MCF 10A (cell line): ENCODE measurements at regions not wholly inside any gene's neighbourhood (a gene's known extent, or its start where the extent isn't known, plus 50 kb on each side); places are given as distances from the start of the nearest gene placed in this dataset.

Experiments
- BruUV-seq: library from RNA; stranded (reverse); fragments of 400-500 nt; replicated peaks from 2 replicates; lab custom pipeline; 2021; lab: Mats Ljungman, UMichigan
- CTCF ChIA-PET: fragments of 300-600 bp; sonication (Branson Sonifier 250); formaldehyde crosslinking; extraction: SDS; loops from one replicate; lab custom pipeline; 2021; ENCODE audit warnings: antibody characterized with exemption, inconsistent platforms; lab: Yijun Ruan, JAX
- POLR2A ChIA-PET: fragments of 300-600, 350-650 bp; sonication (Branson Sonifier 250); formaldehyde crosslinking; extraction: SDS; loops from one replicate; lab custom pipeline; 2020; ENCODE audit warnings: antibody characterized with exemption, inconsistent platforms; lab: Yijun Ruan, JAX
- DNase-seq: peaks from one replicate; pipeline ENCODE4 v3.0.0-alpha.2; 2018; ENCODE audit not compliant: unreplicated experiment
- H3K27ac Mint-ChIP-seq: one replicate; pipeline ENCODE4 v1.8.0; 2022; ENCODE audit warnings: mild to moderate bottlenecking, low read depth, mixed read lengths; ENCODE audit not compliant: unreplicated experiment
- H3K27me3 Mint-ChIP-seq: one replicate; pipeline ENCODE4 v1.8.0; 2022; ENCODE audit warnings: mixed read lengths; ENCODE audit not compliant: insufficient read depth, unreplicated experiment
- H3K36me3 Mint-ChIP-seq: one replicate; pipeline ENCODE4 v1.8.0; 2022; ENCODE audit warnings: mild to moderate bottlenecking, moderate library complexity, mixed read lengths; ENCODE audit not compliant: insufficient read depth, unreplicated experiment
- H3K4me1 Mint-ChIP-seq: one replicate; pipeline ENCODE4 v1.8.0; 2022; ENCODE audit warnings: mixed read lengths; ENCODE audit not compliant: insufficient read depth, unreplicated experiment
- H3K4me3 Mint-ChIP-seq: one replicate; pipeline ENCODE4 v1.8.0; 2022; ENCODE audit warnings: mild to moderate bottlenecking, moderate library complexity, mixed read lengths; ENCODE audit not compliant: unreplicated experiment
- H3K9me3 Mint-ChIP-seq: one replicate; pipeline ENCODE4 v1.8.0; 2022; ENCODE audit warnings: mixed read lengths; ENCODE audit not compliant: unreplicated experiment
- intact Hi-C: fragments of 100-400 bp; cut with micrococcal nuclease; formaldehyde crosslinking; loops from 2 replicates; pipeline ENCODE4 v1.14.1; 2022
- TF ChIP-seq, protein P1 (sequence below): fragments of 200-600 bp; IDR thresholded peaks from one replicate; pipeline ENCODE4 v1.8.0; 2022; ENCODE audit warnings: antibody characterized with exemption, mild to moderate bottlenecking; ENCODE audit not compliant: unreplicated experiment

DNA sequence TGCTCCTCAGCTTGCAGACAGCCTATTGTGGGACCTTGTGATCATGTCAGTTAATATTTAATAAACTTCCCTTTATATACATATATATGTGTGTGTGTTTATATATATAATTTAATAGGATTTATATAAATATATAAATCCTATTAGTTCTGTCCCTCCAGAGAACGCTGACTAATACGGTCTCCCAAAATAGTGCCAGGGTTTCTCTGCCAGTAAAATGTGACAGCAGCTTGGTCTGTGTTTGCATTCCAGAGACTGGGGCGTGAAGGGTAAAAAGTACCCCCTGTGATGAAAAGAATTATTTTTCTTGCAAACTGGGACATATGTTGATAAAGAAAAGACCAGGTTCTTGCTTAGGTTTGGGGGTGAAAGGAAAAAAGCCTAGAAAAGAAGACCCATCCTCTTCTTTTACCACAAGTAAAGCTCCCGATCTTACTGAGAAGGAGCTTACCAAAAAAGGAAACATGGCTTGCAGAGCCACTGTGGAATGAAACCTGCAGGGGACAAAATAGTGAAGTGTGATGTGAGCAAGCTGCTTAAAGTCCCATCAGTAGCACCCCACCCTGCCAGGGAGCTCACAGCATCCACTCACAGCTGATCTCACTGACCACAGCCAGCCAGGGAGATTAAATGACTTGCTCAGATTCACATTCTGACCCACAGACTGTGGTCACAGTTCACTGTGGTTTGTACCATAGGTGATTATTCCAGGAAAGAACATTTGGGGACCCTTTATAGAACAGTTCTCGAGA, 110.9 kb upstream of the RMP24 start:
- TF ChIP-seq, protein P1, sequence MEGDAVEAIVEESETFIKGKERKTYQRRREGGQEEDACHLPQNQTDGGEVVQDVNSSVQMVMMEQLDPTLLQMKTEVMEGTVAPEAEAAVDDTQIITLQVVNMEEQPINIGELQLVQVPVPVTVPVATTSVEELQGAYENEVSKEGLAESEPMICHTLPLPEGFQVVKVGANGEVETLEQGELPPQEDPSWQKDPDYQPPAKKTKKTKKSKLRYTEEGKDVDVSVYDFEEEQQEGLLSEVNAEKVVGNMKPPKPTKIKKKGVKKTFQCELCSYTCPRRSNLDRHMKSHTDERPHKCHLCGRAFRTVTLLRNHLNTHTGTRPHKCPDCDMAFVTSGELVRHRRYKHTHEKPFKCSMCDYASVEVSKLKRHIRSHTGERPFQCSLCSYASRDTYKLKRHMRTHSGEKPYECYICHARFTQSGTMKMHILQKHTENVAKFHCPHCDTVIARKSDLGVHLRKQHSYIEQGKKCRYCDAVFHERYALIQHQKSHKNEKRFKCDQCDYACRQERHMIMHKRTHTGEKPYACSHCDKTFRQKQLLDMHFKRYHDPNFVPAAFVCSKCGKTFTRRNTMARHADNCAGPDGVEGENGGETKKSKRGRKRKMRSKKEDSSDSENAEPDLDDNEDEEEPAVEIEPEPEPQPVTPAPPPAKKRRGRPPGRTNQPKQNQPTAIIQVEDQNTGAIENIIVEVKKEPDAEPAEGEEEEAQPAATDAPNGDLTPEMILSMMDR, result no peak
- BruUV-seq, result no TSS peak
- Mint-ChIP-seq H3K4me3 (no peak overlapping the region), H3K4me1 (peaks cover 6% of the 10 kb centered on the region), H3K36me3 (no peaks in the 10 kb centered on the region), H3K9me3 (no peaks in the 10 kb centered on the region), H3K27me3 (no peaks in the 10 kb centered on the region), H3K27ac (peak overlapping the region; percentile 11)
- intact Hi-C loops, result no loop called here
- ChIA-PET POLR2A (interaction anchor here (0.5 to 1.4 kb wide), 7 partner anchors 9 to 487 kb away, joined by 3 to 5 read pairs (median 3); partner anchors contain the start of gene RMP24), CTCF (interaction anchor here (0.6 to 1.1 kb wide), 5 partner anchors 22 to 1325 kb away, joined by 3 to 5 read pairs (median 3); no protein-coding TSS in a partner anchor)
- DNase-seq, result no peak

DNA sequence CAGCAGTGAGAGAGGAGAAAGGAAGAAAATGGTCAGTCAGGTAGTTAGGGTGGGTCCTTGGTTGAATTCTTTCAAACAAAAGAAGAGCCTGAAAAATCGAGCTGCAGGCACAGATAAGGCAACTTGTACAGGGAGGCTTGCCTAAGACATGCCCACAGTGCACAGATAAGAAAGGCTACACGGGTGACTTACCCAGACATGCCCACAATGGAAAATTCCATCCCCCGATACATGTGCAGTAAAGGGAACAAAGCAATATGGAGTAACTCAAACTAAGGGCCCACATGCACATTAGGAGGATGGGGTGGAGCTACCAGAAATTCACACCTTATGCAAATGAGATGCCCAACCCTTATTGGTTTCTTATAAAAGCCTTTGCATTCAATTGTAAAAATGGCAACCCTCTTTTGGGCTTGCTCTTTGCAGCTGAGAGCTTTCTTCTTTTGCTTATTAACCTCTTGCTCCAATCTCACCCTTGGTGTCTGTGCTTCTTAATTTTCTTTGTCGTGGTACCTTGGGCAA, 110.3 kb upstream of the RMP24 start:
- peaks cover 6% of the 10 kb centered on the region for H3K4me1 Mint-ChIP-seq
- intact Hi-C loops, result no loop called here
- CTCF ChIA-PET, result interaction anchor here (1.0 to 1.1 kb wide), 2 partner anchors 21 to 53 kb away, joined by 3 read pairs; no protein-coding TSS in a partner anchor
- H3K36me3 Mint-ChIP-seq, result no peaks in the 10 kb centered on the region
- TF ChIP-seq, protein P1, result no peak
- BruUV-seq, result no TSS peak
- peak overlapping the region; percentile 11 for H3K27ac Mint-ChIP-seq
- H3K27me3 Mint-ChIP-seq, result no peaks in the 10 kb centered on the region
- POLR2A ChIA-PET, result interaction anchor here (0.9 to 1.4 kb wide), 6 partner anchors 8 to 487 kb away, joined by 3 to 5 read pairs (median 4); partner anchors contain the start of gene RMP24
- no peak overlapping the region for H3K4me3 Mint-ChIP-seq
- no peak for DNase-seq
- H3K9me3 Mint-ChIP-seq, result no peaks in the 10 kb centered on the region

DNA sequence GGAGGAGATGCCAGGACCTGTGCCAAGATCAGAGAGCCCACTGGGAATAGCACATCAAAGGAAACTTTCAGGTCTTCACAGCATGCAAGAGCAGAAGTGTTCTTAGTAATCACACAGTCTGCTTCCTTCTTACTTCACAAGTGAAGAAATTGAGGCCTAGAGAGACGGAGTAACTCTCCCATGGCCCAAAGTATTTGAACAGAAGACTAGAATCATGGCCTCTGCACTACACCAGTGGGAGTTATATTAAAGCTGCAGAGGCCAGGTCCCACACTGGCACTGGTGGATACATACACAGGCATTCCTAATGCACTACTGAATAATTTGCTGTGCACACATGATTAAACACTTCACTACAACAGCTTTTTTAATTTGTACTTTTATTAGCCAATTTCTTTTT, 107.6 kb upstream of the RMP24 start:
- no peak for DNase-seq
- H3K4me1 Mint-ChIP-seq, result peaks cover 6% of the 10 kb centered on the region
- no TSS peak for BruUV-seq
- TF ChIP-seq, protein P1, result no peak
- H3K4me3 Mint-ChIP-seq, result no peak overlapping the region
- peaks cover 4% of the 10 kb centered on the region for H3K27me3 Mint-ChIP-seq
- POLR2A ChIA-PET, result no interaction called here
- no peaks in the 10 kb centered on the region for H3K9me3 Mint-ChIP-seq
- H3K27ac Mint-ChIP-seq, result no peak overlapping the region
- H3K36me3 Mint-ChIP-seq, result no peaks in the 10 kb centered on the region
- intact Hi-C loops, result no loop called here
- CTCF ChIA-PET, result no interaction called here

DNA sequence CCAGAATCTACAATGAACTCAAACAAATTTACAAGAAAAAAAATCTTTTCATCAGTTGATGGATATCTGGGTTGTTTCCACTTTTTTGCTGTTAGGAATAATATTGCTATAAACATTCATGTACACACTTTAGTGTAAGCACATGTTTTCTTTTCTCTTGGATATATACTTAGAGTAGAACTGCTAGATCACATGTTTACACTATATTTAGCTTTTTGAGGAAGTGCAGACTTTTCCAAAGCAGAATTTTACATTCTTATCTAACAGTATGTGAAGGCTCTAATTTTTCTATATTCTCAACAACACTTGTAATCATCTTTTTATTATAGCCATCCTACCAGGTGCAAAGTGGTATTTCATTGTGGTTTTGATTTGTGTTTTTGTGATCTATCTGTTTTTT, 103.6 kb upstream of the RMP24 start:
- H3K27ac Mint-ChIP-seq, result no peak overlapping the region
- POLR2A ChIA-PET, result no interaction called here
- no peak overlapping the region for H3K4me3 Mint-ChIP-seq
- H3K27me3 Mint-ChIP-seq, result peaks cover 21% of the 10 kb centered on the region
- TF ChIP-seq, protein P1, result no peak
- intact Hi-C loops, result no loop called here
- H3K9me3 Mint-ChIP-seq, result no peaks in the 10 kb centered on the region
- H3K4me1 Mint-ChIP-seq, result no peaks in the 10 kb centered on the region
- no peaks in the 10 kb centered on the region for H3K36me3 Mint-ChIP-seq
- CTCF ChIA-PET, result no interaction called here
- no peak for DNase-seq
- no TSS peak for BruUV-seq
